HG02759 (cell line): ENCODE measurements at regions not wholly inside any gene's neighbourhood (a gene's known extent, or its start where the extent isn't known, plus 50 kb on each side); places are given as distances from the start of the nearest gene placed in this dataset.

ENCODE experiments used
- ATAC-seq: cut with Tn5 transposase; IDR thresholded peaks from one replicate; pipeline ENCODE4 v1.9.1; 2021; ENCODE audit warnings: mild to moderate bottlenecking, moderate library complexity; ENCODE audit not compliant: unreplicated experiment

DNA sequence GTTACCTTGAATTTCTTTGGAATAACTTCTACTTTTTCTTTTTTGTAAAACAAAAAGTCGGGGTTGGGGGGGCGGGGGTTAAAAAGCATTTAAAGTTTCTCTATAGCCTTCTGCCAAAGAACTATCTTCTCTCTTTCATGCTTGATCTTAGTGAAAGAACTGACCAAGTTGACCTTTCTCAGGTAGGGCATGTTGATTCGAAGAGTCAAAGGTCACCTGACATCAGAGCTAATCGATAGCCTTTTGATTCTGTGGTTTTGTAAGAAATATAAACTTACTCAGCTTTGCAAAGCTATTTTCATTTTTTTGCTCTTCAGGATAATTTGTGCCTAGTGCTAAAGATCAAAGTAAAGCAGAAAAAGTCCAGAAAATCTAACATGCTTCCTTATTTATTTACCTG lies 181.5 kb downstream of the IRS2 start:
- ATAC-seq: no peak

DNA sequence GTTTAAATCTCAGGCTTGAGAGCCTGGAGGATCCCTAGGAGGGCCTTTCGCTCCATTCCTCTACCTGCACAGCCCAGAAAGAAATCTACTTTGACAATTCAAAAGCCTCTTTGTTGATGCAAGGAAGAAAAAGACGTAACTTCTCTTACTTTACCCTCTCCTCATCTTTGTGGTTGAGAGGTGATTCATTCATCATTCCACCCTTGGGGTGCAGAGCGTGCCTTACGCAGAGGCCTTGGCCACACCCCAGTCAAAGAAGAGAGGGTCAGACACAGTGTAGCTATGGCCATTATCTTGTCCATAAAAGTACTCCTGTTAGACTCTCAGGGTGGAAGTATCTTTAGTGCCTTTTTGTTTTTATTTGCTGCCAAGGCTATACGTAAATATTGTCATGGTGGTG lies 184.0 kb downstream of the IRS2 start:
- ATAC-seq: no peak

DNA sequence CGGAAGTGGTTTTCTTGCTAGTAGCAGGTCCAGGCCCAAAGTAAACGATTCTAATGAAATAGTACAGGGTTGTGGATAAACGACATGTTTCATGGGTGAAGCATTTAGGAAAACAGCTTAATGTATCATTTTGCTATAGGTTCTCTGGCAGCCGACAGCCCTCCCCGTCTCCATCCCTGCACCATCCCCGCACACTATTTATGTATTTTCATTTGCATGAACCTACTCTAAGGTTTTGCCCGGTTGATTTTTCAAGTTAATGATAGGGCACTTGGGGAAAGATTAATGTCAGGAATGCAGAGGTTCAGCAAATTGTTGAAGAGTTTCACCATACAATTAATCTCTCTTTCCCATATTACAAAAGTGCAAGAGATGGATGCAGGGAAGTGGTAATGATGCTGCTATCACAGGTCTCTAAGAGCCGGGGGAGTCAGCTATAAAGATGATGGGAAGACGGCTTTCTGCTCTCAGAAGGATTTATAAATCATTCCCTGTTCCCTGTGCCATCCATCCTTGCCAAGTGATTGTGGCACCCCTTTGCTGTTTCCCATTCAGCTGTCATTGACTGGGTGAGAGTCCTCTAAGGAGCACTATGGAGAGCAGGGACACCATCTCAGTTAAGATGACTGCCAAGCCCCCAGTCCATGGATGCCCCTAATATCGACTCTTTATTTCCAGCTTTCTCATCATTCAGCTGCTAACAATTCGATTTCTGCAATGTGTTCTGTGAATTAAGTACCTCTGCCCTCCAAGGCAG lies 186.3 kb downstream of the IRS2 start:
- no peak for ATAC-seq

DNA sequence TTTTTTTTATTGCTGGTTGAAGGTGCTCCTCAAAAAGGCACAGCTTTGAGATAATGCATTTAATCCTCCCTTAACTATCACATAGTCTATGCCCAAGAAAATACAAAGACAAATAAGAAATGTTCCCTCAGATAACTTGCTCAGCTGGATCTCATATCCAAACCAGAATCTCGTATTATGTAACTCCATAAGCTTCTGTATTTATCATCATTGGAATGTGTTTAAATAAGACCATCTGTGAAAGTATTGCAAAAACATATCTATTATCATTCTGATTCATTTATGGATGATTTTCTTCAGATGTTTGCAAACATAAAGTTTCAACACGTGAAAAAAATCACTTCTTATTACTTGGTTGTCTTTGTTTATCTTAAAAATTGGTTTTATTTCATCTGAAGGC lies 190.9 kb downstream of the IRS2 start:
- no peak for ATAC-seq

DNA sequence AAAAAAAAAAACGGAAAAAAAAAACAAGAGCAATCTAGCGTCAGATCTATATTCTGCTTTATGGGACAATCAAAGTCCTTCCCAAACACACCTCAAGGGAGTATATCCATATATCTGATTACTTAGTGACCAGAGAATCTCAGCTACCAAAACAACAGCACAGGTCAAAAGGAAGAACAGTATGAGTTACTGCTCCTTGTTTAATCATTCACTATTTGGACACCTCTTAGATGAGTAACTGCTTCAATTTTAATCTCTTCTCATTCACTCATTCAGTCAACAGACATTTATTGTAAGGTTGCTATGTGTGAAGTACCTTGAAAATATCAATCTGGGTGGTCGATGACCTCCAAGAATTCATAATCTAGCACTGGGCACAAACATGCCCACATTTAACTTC lies 193.2 kb downstream of the IRS2 start:
- ATAC-seq: no peak

DNA sequence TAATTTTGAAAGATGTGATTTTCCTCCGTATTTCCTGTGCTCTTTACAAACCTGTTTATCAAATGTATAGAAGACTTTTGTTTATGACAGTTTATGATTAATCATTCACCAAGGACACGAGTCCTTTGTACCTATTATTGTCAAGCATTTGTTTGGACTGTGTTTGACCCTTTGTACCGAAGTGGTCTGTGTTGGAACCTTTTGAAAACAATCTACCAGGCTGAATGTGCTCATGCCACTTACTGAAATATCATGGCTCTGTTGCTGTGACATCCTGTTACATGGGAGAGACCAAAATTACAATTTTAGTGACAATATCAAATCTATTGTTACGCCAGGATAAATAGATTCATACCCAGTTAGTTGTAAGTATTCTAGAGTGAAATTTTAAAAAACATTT lies 193.6 kb downstream of the IRS2 start:
- ATAC-seq: no peak

DNA sequence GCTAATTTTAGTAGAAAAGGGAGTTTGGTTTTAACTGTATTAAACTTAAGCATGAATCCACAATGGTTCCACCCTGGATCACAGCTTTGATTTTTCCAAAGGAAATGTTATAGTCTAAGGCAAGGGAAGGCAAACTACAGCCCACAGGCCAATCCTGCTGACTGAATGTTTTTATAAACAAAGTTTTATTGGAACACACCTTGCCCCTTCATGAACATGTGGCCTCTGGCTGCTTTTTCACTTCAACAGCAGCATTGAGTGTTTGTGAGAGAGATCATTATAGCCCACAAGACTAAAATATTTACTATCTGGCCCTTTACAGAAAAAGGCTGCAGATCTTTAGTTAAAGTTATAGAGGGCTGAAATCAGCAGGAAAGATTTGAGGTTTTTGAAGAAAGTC lies 198.7 kb downstream of the IRS2 start:
- ATAC-seq: no peak

DNA sequence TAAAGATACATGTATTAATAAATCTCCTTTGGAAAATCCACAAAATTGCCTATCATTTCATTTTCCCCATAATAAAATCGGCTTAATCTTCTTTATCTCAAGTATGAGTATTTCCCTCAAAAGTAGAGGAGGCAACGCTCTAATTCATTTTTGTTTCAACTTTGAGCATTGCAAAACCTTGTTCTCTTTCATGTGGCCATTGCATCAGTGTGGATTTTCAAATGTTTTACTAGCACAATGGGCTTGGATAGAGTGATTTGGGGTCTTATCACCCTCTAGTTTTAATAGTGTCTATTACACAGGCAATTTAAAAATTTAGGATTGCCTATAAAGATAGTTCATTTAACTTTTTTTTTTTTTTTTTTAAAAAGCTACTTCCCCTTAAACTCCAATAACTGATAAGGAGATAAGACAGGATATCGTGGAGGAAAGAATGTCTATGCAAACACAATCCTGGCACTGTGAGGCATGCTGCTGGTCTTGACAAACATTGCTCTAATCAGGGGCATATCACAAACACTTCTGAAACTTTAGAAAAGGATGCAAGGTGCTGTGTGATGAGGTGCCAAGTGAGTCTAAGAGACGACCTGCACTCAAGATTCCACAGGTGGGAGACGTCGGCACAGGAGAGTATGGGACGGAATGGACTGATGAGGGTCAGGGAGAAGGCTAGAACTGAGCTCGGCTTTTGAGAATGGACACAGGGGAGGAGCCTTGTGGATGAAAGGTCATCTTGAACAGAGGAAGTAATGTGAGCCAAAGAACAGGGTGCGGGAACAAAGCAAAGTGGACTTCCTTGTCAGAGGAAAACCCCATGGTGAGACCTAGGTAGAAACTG lies 199.7 kb downstream of the IRS2 start:
- ATAC-seq: no peak

DNA sequence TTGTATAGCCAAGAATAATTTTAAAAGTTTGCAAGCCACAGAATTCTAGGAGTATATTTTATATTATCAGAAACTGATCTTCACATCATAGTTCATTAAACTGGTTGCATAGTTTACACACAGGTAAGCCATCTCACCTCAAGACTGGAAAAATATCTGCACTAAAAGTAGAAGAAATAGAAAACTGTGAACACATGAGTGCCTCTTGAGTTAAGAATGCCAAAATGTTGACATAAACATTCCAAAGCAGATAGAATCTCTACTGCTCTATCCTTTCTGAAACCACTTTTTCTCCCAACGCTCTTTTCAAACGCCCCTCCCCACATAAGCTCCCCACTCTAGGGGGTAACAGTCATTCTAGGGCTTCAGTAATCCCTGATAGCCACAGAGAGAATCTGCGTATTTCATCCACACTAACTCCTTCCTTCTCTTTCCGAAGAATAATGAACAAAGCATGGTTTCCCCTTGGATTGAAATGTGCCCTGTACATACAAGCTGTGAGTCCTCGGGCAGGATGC lies 201.5 kb downstream of the IRS2 start:
- no peak for ATAC-seq

DNA sequence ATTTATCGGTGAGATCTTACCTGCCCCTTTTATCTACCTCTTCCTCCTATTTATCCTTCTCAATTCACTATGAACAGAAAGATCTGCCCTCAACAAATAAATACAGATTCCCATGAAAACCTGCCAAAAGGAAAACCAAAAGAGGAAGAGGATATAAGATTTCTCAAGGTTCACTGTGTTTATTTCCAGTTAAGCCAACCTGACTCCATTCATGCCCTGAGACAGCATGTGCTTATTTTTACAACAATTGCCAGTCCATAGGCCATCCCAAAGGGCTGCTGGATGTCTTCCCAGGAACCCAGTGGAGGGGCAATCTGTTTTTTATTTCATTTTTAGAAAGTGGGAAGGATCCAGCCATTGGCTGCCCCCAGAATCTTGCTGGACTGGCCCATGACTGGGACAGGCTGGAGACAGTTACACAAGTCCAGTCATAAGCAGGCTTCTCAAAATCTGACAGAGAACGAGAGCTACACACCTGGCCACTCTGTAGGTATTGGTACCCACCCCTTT lies 209.1 kb downstream of the IRS2 start:
- no peak for ATAC-seq

DNA sequence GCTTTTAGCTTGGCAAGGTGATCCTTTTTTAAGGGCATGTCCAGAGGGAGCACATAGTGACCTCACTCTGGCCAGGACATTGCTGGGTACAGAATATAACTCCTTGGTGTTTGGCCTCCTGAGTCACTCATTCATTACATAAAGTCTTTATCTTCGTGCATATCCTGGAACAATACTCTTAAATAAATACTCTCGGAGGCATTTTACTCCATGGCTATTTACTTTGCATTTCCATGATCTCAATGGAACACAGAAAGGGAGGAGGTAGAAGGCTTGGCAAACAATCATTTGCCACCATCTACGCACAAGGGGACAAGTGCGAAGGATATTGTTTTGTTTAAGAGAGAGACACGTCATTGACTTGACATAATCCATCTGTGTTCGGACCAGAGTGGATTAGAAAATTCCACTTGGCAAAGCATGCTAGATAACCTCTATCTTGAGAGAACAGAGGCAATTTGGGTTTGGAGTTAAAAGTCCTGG lies 210.0 kb downstream of the IRS2 start:
- no peak for ATAC-seq

DNA sequence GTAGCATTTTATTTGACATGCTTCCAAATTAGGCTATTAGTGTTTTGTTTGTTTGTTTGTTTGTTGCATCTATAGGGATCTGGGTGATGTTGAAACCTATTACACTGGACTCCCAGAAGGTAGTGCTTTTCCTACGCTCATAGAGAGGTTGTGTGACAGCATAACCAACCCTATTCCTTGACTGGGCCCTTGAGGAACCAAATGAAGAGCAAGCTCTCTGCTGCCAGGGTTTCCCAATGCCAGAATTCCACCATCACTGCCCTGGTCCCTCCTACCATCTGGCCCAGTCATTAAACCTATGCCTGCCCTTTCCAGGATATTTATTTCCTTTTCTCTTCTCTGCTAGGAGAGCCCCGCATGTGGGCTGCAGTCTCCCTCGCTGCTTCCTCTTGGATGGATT lies 210.6 kb downstream of the IRS2 start:
- no peak for ATAC-seq

DNA sequence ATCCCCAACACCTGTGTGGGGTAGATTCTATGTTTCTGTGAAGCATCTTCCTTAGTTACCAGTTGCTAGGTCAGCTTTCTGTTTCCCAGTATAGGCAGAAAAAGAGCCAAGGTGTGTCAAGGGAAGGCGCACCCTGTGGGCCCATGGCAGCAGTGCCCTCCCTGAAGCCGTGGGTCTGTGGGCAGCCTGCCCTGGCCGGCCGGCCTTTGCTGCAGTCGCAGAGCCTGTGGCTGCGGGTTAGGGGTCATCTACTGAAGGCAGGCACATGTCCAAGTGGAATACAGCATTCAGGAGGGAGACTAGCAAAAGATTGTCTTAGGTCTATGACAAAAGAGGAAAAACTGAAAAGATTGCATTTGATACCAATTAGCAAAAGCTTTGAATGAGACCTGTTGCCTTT lies 214.0 kb downstream of the IRS2 start:
- ATAC-seq: no peak

DNA sequence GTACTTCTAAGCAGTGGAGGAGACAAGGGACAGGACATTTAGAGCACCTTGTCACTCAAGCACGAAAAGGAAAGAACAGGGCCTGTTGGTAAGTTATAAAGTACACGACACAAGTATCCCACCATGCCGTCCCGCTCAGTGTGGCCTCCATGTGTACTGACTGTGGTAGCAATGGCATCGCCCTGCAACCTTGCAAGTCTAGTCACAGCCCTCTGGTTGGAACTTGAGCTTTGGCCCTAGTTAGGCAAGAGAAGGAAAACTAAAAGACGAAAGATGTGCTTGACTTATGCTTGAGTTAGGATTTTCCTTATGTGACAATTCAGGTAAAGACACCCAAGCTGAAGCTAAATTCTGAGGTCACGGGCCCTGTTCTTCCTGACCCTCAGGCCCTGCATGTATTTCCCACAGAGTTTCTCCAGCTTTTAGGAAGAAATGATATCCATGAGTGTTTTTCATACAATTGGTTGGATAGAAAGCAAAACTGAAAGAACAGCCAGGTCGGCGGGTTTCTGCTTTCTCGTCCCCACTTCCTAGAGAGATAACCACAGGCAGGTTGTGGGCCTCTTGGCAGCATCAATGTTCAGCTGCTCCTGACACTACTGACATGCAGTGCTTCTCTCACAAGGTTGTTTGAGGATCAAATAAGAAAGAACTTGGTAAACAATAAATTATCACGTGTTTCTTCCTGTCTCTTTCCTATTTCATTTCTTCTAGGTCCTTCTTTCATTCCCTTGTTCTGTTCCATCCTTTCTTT lies 216.2 kb downstream of the IRS2 start:
- peak; percentile 93 for ATAC-seq

DNA sequence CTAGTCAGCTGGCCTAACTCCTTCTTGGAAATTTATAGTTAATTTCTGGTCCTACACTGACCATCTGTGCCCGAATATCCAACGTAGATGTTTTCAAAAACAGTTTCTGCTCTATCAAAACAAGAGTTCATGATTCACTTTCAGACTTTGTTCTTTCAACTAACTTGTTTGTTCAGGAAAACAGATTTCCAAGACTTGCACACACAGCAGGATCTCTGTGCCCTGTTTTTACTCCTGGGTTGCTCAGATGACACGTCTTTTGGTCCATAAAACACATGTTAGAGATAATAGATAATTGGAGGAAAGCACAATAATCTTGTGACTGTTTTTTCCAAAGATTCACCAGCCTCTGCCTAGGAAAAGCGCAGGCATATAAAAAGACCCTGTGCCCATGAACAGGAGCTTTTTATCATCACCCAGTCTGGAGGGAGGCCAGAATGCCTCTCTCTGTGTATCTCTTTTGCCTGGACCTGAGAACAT lies 218.0 kb downstream of the IRS2 start:
- no peak for ATAC-seq

DNA sequence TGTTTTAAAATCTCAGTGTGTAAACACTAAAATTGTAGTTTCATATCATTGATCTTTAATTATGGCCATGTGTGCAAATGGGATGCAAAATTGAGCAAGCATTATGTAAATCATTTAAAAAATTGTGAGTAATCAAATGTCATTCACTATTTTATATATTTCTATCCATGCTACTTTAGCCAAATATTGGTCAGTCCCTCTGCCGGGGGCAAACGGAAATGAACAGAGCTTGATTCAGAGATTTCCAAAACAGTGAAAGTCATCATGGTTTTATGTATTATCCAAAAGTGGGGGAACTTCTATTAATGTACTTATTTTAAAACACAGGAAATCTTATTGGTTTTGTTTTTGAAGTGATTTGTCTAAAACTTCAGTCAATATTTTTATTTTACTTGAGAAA lies 219.1 kb downstream of the IRS2 start:
- ATAC-seq: no peak

DNA sequence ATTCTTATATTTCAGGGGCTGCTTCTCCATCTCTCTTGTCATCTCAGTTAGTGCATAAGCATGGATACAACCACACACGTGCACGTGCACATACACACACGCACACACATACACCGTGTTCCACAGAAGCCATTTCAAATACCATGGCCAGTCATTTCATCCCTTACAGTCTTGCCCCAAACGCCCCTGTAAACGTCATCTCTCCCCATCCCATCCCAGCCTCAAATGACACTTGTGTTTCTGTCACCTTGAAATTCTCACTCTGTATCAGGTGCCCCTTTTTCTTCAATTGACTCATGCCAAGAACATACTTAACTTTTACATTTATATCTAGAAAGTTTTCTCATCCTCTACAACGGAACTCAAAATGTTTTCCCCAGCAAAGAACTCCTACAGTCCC lies 220.5 kb downstream of the IRS2 start:
- no peak for ATAC-seq

DNA sequence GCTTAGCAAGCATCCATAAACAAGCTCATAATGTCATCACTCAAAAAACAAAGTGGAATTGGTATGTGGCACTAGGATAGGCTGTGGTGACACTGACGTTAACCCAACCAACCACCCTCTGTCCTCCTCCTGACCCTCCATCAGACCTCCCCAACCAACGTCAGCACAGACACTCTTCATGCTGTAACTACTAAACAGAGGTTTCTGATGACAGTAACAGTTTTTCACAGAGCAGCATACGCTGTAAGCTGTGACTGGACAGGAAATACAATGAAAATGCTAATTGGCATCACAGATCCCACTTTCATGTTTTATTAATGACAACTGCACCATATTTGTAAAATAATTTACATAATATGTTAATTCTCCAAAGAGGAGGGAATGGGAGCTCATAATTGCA lies 238.0 kb downstream of the IRS2 start:
- peak; percentile 22 for ATAC-seq

DNA sequence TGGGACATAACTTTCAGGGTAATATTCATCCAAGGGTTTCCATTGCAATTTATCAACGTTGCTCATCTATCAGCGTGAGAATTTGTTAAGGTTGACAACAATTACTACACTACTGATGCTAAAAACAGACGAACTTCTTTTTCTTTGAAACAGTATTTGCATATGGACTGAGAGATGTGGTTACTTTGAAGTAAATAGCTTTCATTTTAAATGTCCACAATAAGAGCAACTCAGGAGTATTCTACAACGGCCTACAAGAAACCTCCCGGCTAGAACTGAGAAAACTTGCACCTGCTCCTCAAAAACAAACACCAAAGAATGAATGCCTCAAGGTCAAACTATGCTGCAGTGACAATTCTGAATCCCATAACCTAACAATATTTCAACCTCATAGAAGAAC lies 238.4 kb downstream of the IRS2 start:
- ATAC-seq: peak; percentile 88

DNA sequence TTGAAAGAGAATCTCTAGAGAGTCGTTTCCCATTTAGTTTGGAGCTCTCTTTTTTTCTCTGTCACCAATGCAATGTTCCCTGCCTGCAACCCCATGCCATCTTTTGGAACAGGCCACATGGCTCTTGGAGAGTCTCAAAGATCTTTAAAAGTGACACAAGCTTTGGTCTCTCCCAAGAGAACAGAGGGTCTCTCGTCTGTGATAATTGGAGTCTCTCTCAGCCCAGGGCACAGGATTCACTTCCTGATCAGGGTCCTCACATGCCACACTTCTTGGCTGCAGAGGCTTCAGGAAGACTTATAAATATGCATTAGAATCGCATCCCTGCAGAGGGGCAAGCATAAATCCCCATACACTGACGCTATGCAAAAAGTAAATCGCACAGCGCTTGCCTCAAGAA lies 240.5 kb downstream of the IRS2 start:
- no peak for ATAC-seq

DNA sequence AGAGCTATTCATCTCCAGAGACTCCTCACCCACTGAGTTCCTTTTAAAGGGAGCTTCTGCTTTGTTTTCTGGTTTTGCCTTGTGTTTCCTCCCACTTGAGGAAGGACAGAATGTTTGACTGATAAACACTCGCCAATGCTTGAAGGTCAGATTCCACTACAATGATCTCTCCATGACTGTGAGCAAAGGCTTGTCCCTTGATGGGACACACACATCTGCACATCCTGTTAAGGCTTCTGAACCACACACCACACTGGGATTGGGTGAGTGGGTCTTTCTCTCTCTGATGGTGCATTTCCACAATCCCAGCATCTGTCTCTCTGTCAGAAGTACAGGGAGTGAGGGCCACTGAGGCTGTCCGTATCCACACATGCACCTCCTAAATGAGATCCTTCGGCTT lies 245.3 kb downstream of the IRS2 start:
- no peak for ATAC-seq
